GM21360 (cell line): ENCODE measurements at regions not wholly inside any gene's neighbourhood (a gene's known extent, or its start where the extent isn't known, plus 50 kb on each side); places are given as distances from the start of the nearest gene placed in this dataset.

Source experiments
- ATAC-seq: cut with Tn5 transposase; IDR thresholded peaks from one replicate; pipeline ENCODE4 v1.9.1; 2021; ENCODE audit warnings: mild to moderate bottlenecking, moderate library complexity; ENCODE audit not compliant: unreplicated experiment

GRCh38 chr4:163621821-163622220 lies 127.3 kb downstream of the TMA16 start:
- no peak for ATAC-seq

GRCh38 chr4:163622379-163623035 lies 128.0 kb downstream of the TMA16 start:
- ATAC-seq = no peak

GRCh38 chr4:163623787-163624186 lies 129.3 kb downstream of the TMA16 start:
- no peak for ATAC-seq

- ATAC-seq = no peak
Measured at GRCh38 chr4:163624727-163625126, 130.2 kb downstream of the TMA16 start.

DNA sequence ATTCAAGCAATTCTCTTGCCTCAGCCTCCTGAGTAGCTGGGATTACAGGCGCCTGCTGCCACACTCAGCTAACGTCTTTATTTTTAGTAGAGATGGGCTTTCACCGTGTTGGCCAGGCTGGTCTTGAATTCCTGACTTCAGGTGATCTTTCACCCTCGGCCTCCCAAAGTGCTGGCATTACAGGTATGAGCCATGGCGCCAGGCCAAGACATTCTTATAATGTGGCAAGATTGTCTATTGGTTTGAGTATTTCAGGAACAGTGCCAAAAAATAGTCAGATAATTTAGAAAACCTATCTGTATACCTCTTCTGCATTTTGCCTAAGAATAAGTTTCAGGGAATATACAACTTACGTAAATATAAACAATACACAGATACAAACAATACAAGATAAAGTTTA lies 136.8 kb downstream of the TMA16 start:
- ATAC-seq = no peak

DNA sequence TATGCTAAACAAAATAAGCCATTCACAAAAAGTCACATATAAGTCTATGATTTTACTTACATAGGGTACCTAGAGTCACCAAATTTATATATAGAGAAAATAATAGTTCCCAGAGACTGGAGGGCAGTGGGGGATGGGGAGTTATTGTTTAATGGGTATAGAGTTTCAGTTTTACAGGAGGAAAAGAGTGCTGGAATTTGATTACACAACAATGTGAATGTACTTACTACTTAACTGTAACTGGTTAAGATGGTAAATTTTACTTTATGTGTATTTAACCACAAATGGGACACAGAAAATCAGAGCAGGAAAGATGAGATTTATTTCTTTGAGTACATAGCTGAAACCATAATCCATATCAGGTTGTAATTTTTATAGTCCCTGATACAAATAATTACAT lies 144.4 kb downstream of the TMA16 start:
- ATAC-seq = no peak

DNA sequence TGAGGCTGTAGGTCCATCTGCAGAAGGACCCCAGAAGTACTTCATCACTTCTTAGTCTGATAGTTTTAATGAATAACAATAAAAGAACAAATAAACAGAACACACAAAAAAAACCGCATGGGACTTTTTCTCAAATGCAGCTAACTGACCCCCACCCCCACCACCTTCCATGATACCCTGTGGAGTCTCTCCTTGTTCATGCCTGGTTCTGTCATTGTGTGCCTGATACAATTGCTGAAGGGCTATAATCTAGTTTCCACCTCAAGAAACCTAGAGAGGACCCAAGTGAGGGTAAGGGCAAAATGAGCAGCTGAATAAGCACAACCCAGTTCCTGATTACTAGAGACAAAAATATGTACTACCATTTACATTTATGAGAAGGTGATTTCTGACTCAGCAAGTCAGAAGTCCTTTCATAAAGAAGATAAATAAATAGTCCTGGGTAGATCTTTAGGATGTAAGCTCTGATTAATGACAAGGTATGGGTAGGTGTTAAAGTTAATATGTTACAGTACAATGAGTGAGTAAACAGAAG lies 155.1 kb downstream of the TMA16 start:
- ATAC-seq = no peak

DNA sequence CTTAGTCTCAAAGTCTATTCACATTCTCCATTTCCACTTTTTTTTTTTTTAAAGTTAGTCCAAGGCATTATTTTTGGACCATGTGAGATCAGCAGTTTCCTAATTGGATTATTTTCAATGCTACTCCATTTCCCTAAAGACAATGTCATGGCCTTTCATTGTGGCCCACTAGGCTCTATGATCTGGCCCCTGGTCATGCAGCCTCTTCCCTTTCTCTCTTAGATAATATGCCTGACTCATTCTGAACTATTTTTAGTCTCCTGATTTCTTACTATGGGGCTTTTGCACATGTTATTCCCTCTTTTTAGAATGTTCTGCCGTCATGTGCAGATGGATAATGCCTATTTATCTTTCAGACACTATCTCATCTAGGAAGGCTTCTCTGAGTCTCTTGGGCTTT lies 157.3 kb downstream of the TMA16 start:
- no peak for ATAC-seq

GRCh38 chr4:163654621-163655020 lies 160.1 kb downstream of the TMA16 start:
- no peak for ATAC-seq

DNA sequence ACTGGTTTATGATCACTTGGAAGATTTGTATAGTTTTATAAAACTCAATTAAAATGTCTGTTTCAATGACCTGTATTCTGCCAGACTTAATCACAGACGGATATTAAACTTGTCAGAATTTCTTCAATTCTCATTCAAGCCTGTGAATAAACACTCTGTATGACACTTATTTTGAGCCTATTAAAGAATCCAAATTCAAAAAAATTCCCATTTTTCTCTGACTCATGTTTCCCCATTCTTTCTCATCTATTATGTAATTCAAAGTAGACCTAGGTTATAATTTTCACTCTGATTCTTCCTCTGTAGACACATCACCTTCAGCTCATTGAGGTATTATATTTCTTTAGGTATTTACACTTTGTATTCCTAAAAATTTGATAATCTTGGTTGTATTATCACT lies 166.1 kb downstream of the TMA16 start:
- ATAC-seq = no peak

DNA sequence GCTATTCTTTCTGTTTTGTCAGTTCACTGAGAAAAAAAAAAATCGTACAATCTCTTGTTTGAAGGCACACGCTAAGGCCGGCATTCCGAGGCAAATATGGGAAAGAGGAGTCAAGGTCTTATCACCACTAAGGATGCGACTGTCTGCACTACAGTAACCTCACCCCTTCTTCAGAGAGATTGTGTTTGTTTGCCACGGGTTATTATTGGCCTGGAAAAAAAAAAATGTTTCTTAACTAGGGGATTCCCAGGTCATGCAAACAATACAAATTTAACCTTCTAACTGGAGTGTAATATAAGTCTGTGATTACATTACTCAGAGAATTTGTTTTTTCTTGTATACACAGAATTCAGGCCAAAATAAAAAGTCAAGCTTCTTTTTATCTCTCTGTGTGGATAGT lies 168.3 kb downstream of the TMA16 start:
- peak; percentile 26 for ATAC-seq

DNA sequence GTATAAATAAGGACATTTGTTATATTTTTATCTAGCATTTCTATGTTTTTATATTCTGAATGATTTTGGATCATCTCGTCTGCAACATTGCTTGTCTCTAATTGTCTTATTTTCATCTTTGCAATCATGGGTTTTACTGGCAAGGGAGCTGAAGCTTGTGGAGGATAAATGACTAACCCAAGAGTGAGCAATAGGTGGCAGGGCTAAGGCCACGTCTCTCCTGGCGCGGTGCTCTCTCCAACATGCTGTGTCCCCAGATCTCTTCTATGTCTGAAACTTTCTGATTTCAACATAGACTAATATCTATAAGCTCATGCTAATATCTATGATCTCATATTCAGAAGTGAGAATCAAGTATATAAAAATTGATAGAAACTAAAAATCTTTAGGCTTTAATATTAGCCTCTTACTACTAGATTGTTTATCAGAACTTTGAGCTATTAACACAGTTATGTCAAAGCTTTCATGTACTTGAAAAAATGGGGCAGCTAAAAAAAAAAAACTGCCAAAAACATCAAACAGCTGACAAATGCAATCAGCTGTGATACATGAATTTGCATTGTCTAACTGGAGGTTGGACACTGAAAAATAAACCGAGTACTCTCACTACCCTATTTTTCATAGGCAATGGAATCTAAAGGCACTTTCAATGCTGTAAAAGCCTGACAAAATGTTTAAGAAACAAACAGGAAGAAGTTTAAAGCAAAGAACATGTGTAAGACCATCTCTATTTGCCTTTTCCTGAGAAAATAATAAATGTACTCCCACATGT lies 169.2 kb downstream of the TMA16 start:
- ATAC-seq = peak; percentile 82

DNA sequence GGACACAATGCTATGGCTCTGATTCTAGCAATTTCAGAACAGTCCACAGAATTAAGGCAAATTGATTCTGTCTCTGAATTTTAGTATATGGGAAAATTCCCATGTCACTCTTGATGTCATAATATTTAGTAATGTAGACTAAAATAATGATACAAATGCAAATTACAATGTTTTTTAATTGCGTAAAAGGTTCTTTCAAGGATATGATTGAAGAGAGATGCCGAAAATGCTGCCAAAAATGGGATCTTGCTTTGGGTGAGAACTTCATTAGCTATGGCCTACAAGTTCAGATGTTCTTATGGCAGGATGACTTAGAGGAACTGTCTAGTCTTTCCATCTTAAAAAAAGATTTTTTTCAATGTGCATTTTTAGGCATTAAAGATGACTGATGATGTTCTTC lies 170.6 kb downstream of the TMA16 start:
- peak; percentile 0 for ATAC-seq

GRCh38 chr4:163665521-163666331 lies 171.2 kb downstream of the TMA16 start:
- peak; percentile 37 for ATAC-seq

DNA sequence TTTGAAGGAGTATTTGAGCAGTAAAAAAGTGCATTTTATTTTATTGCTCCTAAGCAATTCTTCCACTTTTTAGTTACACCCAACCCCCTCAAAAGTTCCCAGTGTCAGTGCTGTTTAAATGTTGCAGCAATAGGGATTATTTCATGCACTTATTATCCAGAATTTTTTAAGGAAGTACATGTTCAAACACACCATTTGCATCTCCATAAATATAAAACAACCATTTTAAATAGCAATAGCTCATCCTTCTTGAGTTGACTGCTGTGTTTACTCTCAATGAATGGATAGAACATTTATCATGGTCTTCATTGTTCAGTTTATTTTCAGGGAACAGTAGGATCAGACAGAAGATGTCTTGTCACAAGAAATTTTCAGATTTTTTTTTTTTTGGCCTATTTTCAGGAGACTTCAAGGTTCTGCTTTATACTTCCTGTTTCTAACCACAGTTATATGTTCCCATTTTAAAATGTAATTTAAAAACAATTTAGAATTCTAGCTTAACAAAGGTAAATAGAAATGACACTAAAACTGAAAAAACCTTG lies 171.9 kb downstream of the TMA16 start:
- ATAC-seq = no peak

DNA sequence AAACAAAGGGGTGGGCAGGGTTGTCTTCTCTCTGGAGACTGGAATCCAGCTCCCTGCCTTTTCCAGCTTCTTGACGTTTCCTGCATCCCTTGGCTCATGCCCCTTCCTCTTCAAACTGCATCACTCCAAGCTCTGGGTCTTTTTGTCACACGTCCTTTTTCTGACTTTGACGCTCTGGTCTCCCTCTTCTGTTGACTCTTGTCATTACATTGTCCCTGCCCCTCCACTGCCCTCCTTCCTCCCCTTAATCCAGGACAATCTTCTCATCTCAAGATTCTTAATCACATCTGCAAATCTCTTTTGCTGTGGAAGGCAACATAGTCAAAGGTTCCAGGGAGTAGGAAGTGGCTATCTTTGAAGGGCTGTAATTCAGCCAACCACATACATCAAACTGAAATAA lies 178.3 kb downstream of the TMA16 start:
- ATAC-seq = no peak

DNA sequence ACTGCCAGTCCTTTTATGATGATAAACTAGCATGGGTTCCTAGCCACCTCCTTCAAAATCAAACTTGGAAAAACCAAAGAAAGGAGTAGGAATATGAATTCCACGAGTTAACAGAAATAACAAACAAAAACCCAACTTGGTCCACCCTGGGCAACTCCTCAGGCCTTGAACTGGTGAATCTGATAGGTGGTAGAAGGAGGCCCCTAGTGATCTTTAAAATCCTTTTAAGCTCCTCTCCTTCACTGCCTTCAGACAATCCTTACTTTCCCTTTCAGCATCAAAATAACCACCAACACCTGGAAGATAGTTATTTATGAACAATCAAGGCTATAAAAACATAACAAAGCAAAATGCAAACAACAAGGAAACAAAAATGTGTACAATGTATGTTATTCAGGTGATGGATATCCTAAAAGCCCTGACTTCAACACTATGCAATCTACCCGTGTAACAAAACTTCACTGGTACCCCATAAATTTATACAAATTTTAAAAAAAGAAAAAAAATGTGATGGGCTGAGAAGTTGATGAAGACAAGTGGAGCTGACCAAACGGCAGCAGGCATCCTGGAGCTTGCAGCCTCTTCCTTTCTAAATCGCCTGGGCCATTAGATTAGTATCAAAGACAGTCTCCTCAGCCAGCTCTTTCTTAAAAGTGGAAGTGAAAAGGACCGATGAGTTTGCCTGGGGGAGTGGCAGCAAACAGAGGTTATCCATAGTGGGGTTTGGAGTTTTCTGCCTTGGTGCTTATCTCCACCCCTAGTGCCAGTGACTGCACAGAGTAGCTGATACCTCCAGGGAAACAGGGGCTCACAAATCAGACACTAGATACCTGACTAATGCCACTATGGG lies 179.6 kb downstream of the TMA16 start:
- peak; percentile 92 for ATAC-seq

DNA sequence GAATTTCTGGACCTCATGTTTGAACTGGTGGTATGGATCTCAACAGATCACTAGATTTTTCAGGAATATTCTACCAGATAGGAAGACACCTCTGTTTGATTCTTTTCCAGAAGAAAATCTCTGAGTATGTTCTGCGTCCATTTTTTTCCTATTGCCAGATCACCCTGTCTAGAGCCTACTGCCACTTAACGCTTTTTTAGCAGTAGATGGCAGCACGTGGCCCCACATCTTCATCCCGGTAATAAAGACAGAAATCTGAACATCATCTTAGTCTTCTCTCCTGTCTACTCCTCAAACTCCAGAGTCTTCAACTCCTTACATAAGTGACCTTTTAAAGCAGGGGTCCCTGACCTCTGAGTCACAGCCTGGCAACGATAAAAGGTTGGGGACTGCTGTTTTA lies 184.7 kb downstream of the TMA16 start:
- no peak for ATAC-seq

DNA sequence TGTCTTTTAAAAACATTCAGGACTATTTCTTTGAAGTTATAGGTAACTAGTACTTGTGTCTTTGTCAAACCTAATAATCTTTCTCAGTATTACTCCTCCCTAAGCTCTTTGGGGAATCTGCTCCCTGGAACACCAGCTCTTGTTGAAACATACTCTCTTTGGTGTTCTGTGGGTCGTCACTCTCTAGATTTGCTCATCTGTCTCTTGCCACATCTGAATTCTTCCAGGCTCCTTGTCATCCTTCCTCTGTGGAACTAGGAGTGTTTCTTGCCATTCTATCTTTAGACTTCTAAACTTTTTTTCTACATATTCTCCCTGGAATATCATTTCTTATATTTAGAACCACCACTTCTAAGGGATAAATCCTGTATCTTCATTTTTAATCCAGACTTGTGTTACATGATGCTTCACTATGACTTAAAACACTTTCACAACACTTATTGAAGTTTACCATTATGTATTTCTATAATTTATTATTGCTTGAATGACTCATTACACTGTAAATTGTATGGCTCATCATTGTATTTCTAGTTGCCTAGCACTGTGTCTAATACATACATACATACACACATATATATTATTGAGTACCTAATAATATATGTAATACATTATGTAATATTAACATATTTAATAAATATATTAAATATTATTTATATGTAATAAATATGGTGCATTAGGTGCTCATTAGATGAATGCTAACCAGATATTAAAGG lies 186.1 kb downstream of the TMA16 start:
- ATAC-seq = no peak
